Right lobe of liver (tissue), 4 donors: ENCODE measurements at regions not wholly inside any gene's neighbourhood (a gene's known extent, or its start where the extent isn't known, plus 50 kb on each side); places are given as distances from the start of the nearest gene placed in this dataset.

ENCODE experiments used
- CTCF ChIP-seq, 4 donors: fragments of 200-600 bp in 3 of 4; fragments of 450-650 bp in 1 of 4; IDR thresholded peaks; one replicate each; pipeline versions ENCODE4 v1.5.1 to v1.8.0; 2016 to 2022; ENCODE audit warnings: antibody characterized with exemption in 4 of 4, mild to moderate bottlenecking in 2 of 4
- POLR2A ChIP-seq: fragments of 450-650 bp; IDR thresholded peaks from one replicate; pipeline ENCODE4 v1.6.1; 2017; ENCODE audit warnings: antibody characterized with exemption, mild to moderate bottlenecking
- donor health status: DM: no; HTN: no; CAD: no.
- donor health status: DM: no; HTN: no; CAD: no.
- donor health status: DM: no; HTN: yes; CAD: no.

- TF ChIP-seq CTCF (IDR thresholded peaks at IDR 0.05) (no peak), POLR2A (no peak)
Measured at GRCh38 chr16:64011650-64012049, 1110.2 kb downstream of the CDH11 start.
